SW480 (cell line): ENCODE measurements at regions not wholly inside any gene's neighbourhood (a gene's known extent, or its start where the extent isn't known, plus 50 kb on each side); places are given as distances from the start of the nearest gene placed in this dataset.

Experiments
- DNase-seq: peaks from one replicate; pipeline ENCODE4 v3.0.0-alpha.2; 2016; ENCODE audit warnings: low spot score

- DNase-seq: no peak
Observed at GRCh38 chr1:17932164-17932563, 175.4 kb upstream of the IGSF21 start.

DNA sequence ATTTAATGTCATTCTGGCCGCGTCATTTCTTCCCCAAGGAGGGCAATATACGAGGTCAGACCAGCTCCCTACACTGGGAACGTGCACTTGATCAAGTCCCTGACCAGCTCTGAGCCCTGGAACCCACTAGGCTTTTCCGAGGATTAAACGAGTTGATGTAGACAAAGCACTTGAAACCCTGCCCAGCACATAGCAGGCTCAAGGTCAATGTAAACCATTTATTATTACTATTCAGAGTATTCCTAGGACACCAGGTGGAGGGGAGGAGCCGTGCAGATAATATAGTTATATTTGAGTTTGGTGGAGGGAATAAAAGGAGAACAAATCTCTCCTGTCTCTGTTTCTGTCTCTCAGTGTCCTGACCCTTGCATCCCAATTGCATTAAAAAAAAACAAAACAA is 174.1 kb upstream of the IGSF21 start:
- no peak for DNase-seq

DNA sequence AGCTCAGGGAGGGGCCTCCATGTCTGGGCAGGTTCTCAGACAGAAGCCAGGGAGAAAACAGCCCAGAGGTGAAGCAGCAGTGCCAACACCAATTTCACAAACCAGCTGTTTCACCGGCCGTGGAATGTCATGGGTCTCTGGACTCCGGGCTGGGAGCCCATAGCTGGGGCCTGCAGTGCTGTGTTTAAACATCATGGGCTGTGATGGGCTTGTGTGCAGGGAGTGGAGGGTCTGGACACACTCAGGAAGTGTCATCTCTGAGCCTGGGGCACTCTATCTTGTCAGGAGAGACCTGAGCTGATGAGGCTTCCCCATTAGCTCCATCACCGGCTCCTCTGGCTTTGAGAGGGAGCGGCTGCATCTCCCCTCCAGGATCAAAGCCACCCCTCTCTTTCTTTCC is 173.6 kb upstream of the IGSF21 start:
- DNase-seq: no peak

GRCh38 chr1:17935230-17935629 is 172.4 kb upstream of the IGSF21 start:
- DNase-seq: peak; percentile 74

DNA sequence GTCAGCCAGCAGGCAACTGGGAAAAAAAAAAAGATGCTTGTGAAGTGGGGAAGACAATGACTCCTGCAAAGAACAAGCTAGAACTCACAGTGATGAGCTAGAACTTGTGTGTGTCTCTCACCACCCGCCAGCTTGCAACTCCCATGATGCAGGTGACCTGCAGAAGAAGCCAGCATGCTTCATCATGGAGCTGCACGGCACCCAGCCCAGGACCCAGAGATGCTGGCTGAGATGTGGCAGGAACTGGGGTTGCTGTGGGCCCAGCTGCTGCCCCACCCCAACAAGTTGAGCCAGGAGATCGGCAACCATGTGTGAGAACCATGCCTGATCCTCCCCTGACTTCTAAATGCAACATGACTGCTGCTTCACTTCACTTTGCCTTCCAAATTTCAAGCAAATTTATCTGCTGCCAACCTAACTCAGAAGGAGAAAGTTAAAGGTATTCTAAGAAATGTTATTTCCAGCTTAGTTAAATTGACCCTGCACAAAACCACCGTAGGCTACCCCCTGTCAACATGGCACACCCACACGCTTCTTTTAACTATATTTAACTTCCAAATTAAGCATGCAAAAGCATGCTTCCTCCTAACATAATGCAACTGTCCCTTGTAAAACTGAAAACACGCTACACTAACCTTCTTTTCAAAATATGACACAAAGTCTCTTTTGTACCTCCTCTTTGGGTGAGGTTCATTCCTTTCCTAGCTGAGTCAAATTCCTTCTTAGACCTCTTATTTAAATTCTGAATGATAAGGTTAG is 166.0 kb upstream of the IGSF21 start:
- DNase-seq: no peak

GRCh38 chr1:17943506-17943905 is 164.1 kb upstream of the IGSF21 start:
- no peak for DNase-seq

GRCh38 chr1:17944646-17945045 is 163.0 kb upstream of the IGSF21 start:
- DNase-seq: no peak

DNA sequence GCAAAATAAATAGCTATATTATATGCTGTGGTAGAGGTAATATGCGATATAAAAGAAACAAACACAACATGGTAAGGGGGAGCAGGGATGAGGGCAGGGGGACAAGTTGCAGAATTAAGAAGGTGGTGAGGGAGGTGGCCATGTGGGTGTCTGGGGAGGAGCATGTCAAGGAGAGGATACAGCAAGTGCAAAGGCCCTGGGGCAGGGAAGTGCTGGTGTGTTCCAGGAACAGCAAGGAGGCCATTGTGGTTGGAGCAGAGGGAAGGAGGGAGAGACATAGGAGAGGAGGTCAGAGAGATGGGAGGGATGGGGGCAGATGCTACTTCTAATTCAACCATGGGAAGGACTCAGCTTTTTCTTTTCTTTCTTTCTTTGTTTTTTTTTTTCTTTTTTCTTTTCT is 161.2 kb upstream of the IGSF21 start:
- no peak for DNase-seq

DNA sequence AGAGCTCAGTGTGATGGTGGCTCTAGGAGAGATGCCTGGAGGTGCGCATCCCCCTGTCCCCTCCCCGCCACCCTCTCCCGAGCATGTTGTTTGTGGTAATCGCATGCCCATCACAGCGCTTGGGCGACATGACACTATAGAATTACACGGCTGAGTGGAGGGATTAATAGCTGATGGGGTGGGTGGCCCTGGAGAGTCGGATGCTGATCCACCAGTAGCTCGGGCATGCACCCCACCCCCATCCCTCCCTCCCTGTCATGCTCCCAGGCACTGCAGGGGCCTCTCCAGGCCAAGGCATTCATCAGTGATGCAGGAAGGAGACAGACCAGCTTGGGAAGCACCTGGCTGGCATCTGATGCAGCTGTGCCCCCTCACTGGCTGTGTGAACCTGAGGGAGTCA is 159.0 kb upstream of the IGSF21 start:
- no peak for DNase-seq

- DNase-seq: no peak
Observed at GRCh38 chr1:17949511-17949910, 158.1 kb upstream of the IGSF21 start.

DNA sequence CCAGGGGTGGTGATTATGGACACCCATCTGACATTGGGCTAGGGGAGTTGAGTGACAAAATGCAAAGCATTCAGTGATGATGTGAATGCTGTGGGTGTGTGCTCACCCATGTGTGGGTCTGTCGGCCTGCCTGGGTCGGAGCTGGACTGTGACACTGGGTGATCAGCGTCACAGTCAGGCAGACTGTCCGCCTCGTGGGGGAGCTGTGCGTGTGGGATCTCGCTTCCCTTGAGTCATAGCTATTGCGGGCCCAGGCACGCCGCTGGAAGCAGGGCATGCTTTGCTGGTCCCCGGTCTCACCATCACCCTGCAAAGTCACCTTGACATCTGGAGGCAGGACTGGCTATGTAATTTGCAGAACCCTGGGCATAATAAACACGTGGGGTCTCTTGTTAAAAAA is 156.9 kb upstream of the IGSF21 start:
- no peak for DNase-seq

DNA sequence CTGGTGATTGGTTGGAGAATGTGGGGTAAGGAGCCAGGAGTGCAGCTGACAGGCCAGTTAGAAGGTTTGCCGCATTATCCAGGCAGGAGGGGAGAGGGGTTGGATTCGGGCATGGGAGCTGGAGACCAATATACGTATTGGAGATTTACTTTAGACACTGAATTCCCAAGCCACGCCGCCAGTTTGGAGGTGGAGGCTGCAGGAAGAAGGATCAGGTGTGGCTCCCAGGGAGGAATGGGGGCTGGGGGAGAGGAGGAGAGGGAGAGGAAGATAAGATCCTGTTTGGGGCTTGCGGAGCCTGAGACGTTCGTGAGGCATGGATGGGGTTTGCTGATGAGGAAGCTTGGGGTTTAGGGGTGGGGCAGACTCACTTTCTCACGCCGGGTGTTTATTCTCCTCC is 155.1 kb upstream of the IGSF21 start:
- no peak for DNase-seq

GRCh38 chr1:17953921-17954320 is 153.7 kb upstream of the IGSF21 start:
- DNase-seq: no peak

DNA sequence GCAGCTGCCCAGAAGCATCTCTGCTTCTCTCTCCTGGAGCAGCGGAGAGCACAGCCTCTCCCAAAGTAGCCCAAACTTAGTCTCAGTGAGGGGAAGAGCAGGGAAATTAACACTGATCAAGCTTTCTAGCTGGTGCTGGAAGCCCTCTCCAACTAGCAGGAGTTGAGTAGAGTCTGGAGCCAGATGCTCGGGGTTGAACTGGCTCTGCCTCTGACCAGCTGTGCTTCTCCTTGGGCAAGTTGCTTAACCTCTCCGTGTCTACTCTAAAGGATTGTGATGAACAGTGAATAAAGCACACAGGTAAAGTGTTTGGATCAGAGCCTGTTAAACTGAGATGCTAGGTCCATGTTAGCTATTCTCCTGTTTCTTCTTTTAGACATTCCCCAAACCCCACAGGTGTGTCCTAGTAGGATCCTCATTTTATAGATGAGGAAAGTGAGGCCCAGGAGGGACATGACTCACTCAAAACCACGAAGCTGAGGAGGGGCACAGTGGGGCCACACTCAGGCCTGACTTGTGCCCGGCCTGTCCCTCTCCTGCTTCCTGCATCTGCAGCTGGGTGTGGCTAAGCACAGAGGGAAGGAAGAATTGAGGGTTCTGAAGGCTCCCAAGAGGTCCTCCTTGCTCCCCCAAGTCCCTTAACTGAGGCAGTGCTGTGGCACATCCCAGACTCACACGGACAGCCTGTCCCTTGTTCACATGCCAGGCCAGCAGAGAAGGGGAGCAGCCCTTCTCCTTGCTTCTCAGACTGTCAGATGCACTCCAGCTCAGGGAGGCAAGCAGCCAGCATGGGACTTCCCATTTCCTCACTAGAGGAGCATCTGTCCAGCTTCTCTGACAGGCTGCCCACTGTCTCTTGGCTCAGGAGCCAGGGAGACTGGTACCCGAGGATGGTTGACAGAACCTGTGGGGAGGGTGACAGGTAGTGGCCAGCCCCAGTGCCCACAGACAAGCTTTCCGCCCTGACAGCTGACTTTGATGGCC is 152.0 kb upstream of the IGSF21 start:
- no peak for DNase-seq

- no peak for DNase-seq
Observed at GRCh38 chr1:17957588-17958267, 149.9 kb upstream of the IGSF21 start.

DNA sequence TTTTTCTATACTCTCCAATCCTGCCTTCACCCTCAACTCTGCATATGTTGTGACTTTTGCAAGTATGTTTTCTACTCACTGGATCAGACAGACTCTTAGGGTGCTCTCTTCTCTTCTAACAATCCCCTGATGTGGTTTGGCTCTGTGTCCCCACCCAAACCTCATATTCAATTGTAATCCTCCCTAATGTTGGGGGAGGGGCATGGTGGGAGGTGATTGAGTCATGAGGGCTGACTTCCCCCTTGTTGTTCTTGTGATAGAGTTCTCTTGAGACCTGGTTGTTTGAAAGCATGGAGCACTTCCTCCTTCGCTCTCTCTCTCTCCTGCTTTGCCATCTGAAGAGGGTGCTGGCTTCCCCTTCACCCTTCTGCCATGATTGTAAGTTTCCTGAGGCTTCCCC is 148.9 kb upstream of the IGSF21 start:
- no peak for DNase-seq

DNA sequence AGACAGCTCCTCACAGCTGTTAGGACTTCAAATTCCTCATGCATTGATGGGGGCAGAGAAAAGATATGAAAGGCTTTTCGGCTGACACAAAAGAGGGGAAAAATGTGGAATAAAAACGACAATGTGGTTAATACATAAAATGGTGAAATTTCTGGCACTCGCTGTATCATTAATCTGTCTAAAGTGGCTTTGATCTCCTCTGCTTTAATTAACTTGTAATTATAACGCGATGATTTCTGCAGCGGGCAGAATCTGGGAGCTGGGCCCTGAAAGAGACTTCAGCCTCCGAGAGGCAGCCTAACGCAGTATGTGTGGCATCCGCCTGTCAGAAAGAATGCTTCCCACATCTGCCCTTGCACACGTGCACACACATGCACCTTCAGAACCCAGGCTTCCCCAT is 144.1 kb upstream of the IGSF21 start:
- no peak for DNase-seq

- DNase-seq: no peak
Observed at GRCh38 chr1:17965515-17966100, 142.0 kb upstream of the IGSF21 start.

DNA sequence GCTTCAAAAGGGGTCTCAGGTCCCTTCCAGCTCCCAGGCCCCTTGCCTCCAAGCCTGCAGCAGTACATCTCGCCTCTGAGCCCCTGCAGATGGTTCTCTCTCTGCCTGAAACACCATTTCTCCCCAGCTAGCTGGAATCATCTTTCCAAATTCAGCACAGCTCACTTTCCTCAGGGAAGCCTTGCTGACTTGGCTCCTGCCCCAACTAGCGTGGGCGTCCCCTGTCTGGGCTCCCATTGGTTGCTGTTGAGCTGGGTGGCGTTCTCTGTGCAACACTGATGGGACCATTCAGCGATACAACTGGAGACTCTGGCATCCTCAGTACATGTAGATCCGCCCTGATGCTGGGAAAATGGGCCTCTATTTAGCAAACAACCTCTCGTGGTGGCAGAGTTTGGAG is 141.3 kb upstream of the IGSF21 start:
- DNase-seq: no peak

DNA sequence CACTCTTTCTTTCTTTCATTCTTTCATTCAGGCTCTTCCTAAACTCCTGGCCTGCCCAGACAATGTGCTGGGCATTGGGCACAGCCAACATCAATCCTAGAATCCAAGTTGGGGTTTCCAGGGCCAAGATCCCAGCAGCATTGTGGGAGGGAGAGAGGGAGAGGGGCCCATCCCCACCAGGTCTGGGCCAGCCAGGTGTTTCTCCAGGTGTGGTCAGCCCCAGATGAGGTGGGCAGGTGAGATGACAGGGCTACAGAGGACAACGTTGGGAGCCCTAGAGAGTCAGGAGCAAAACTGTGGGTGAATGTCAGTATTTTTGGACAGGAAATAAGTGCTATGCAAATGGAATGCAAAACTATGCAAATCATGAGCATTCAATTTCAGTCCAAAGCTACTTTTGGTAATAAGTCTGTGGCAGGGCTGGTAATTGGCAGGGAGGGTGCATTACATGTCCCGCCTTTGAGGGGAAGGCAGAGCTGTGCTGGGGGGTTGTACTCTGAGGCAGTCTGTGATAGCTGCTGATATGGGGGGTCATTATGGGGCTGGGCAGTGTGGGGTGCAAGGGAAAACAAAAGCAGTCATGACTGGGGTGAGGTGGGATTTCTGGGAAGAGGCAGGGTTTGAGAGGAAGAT is 139.9 kb upstream of the IGSF21 start:
- no peak for DNase-seq

- no peak for DNase-seq
Observed at GRCh38 chr1:17970757-17971156, 136.8 kb upstream of the IGSF21 start.

GRCh38 chr1:17973694-17974093 is 133.9 kb upstream of the IGSF21 start:
- no peak for DNase-seq
